ENCODE measurements at regions not wholly inside any gene's neighbourhood (a gene's known extent, or its start where the extent isn't known, plus 50 kb on each side); places are given as distances from the start of the nearest gene placed in this dataset.

DNA sequence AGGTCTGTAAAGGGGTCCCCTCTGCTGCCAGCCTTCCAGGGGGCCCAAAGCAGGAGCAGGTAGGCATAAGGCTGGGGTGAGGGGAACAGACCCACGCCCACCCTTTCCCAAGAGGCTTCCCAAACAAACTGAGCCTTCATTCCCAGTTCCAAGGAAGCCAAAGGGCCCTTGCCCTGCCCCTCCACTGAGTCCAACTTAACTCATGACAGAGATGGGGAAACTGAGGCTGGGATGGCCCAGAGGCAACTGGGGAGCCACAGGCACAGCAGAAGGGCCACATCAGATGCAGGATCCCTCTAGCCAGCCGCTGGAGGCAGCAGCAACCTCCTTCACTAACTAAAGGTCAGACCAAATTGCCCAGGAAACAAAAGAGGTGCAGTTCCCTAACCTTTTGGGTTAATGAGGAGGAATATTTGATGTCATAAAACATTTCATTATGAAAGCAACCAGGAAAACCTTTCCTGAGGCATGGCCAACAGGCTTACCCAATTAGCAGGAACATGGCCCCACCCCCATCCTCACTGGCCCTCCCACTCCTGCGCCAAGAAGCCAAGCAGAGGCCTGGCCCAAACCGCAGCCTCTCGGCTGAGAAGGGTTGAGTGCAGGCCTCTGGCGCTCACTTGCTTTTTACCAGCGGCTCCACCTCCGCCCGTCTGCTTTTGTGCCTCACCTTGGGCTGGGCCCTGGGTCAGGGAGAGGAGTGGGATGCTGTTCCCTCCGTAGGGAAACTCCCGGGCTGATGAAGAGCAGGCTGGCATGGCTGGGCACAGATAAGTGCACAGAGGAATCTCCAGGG lies 293.5 kb upstream of the RTL1 start:
- intact Hi-C loops (cut with micrococcal nuclease), result no loop called here
- no peak overlapping the region for H3K27ac ChIP-seq (replicated peaks)
- H3K9me3 ChIP-seq (replicated peaks), result no peaks in the 10 kb centered on the region
- TF ChIP-seq, protein P1, sequence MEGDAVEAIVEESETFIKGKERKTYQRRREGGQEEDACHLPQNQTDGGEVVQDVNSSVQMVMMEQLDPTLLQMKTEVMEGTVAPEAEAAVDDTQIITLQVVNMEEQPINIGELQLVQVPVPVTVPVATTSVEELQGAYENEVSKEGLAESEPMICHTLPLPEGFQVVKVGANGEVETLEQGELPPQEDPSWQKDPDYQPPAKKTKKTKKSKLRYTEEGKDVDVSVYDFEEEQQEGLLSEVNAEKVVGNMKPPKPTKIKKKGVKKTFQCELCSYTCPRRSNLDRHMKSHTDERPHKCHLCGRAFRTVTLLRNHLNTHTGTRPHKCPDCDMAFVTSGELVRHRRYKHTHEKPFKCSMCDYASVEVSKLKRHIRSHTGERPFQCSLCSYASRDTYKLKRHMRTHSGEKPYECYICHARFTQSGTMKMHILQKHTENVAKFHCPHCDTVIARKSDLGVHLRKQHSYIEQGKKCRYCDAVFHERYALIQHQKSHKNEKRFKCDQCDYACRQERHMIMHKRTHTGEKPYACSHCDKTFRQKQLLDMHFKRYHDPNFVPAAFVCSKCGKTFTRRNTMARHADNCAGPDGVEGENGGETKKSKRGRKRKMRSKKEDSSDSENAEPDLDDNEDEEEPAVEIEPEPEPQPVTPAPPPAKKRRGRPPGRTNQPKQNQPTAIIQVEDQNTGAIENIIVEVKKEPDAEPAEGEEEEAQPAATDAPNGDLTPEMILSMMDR (IDR thresholded peaks at IDR 0.05; ENCODE audit: borderline replicate concordance), result no peak
- no peaks in the 10 kb centered on the region for H3K4me1 ChIP-seq
- H3K4me3 ChIP-seq, result no peak overlapping the region
- H3K27me3 ChIP-seq (ENCODE audit: low read depth), result peaks cover 57% of the 10 kb centered on the region
- DNase-seq, result no peak
- no peaks in the 10 kb centered on the region for H3K36me3 ChIP-seq

DNA sequence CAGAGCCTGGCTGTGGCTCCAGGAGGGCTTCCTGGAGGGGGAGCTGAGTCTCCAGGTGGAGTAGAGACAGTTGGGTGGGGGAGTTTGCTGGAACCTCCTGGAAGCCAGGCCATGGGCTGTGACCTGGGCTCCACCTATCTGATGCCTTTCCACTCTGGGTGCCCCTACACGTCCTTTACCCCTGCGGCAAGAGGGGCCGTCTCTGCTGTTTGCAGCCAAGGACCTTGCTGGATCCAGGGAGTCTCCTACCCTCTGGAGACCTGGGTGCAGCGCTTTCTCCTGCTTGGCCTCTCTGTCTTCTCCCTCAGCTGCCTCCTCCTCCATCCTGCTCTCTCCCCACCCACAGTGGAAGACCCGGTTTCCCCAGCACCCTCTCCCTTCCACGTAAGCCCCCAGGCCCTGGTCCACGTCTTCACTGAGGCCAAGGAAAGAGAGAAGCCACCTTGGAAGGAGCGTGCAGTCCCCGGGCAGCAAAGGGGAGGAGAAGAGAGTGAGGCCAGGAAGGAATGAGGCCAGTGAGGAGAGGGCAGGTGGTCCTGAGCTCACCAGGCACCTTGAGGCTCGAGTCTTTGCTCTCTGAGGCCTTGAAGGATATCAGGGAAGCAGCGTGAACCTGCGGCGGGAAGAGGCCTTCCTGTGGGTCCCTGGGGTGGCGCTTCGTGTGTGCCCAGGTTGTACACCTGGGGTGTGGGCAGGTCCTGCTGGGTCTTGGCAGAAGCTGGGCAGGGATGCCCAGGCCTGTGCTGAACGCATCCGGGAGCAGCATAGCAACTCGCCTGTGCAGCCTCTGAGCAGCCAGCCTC lies 294.3 kb upstream of the RTL1 start:
- Histone ChIP-seq H3K4me1 (no peaks in the 10 kb centered on the region), H3K4me3 (no peak overlapping the region), H3K27ac (replicated peaks) (no peak overlapping the region), H3K9me3 (replicated peaks) (peaks cover 3% of the 10 kb centered on the region), H3K36me3 (no peaks in the 10 kb centered on the region), H3K27me3 (ENCODE audit: low read depth) (peaks cover 50% of the 10 kb centered on the region)
- TF ChIP-seq, protein P1 (IDR thresholded peaks at IDR 0.05; ENCODE audit: borderline replicate concordance), result no peak
- intact Hi-C loops (cut with micrococcal nuclease), result no loop called here
- no peak for DNase-seq

DNA sequence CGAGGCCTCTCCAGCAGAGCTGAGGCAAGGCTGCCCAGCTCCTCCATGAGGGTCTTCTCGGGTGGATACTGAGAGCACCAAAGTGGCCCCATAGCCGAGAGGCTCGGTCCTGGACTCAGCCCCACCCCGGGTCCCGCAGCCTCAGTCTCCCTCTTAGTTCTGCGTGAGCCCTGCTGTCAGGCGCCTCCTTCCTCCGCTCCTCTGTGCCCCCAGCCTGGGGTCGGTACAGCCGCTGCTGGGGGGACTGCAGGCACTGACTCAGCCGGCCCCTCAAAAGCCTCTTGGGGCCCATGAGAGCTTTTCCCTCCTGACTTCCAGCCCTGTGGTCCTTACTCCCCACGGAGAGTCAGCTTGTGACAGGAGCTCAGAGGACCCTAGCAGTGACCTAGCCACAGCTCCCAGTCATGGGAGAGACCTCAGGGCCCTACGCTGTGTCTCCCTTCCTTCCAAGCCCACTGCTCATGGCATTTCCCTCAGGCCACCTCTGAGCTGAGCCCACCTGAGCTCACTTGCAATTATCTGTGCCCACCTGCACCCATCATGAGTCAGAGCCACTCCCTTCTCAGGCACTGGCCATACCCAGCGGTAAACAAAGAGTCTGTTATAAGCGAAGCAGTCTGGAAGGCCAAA lies 295.0 kb upstream of the RTL1 start:
- Histone ChIP-seq H3K27ac (replicated peaks) (no peak overlapping the region), H3K4me3 (no peak overlapping the region), H3K36me3 (no peaks in the 10 kb centered on the region), H3K9me3 (replicated peaks) (peaks cover 10% of the 10 kb centered on the region), H3K4me1 (no peaks in the 10 kb centered on the region), H3K27me3 (ENCODE audit: low read depth) (peaks cover 43% of the 10 kb centered on the region)
- no peak for DNase-seq
- TF ChIP-seq, protein P1 (IDR thresholded peaks at IDR 0.05; ENCODE audit: borderline replicate concordance), result no peak
- intact Hi-C loops (cut with micrococcal nuclease), result no loop called here

DNA sequence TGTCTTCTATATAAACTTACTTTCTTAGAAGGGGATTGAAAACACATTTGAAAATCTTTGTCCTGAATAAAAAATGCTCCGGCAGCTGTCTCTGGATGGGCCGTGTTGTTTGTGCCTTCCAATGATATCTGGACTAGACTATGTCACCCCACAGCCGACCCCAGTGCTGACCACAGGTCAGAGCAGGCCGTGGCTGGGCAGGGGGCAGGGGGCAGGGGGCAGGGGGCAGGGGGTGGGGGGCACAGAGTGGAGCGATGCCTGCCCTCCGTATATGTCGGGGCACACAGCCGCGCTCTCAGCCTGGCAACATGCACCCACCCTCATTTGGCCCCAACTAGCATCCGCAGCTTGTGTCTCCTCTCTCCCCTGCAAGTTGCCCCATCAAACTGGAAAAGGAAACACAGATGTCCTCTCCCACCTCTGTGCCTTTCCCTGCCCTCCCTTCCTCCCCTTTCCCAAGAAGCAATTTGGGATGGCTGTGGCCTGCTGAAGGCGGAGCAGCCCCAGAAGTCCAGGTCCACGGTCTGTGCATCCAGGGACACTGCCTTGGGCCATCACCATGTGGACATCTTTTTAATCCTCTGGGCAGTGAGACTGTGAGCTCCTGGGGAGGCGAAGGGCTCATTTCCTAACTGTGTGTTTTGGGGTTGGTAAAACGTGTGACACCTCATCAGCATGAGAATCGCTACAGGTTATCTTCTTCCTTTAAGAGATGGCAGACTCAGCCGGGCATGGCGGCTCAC lies 295.7 kb upstream of the RTL1 start:
- H3K9me3 ChIP-seq (replicated peaks), result peaks cover 17% of the 10 kb centered on the region
- DNase-seq, result no peak
- TF ChIP-seq, protein P1 (IDR thresholded peaks at IDR 0.05; ENCODE audit: borderline replicate concordance), result no peak
- H3K4me1 ChIP-seq, result no peaks in the 10 kb centered on the region
- peaks cover 36% of the 10 kb centered on the region for H3K27me3 ChIP-seq (ENCODE audit: low read depth)
- no peaks in the 10 kb centered on the region for H3K36me3 ChIP-seq
- intact Hi-C loops (cut with micrococcal nuclease), result no loop called here
- no peak overlapping the region for H3K27ac ChIP-seq (replicated peaks)
- no peak overlapping the region for H3K4me3 ChIP-seq
